ENCODE measurements at regions not wholly inside any gene's neighbourhood (a gene's known extent, or its start where the extent isn't known, plus 50 kb on each side); places are given as distances from the start of the nearest gene placed in this dataset.

- TF ChIP-seq CTCF (IDR thresholded peaks at IDR 0.05; ENCODE audit: control extremely low read depth in 1 of 3, insufficient read depth in 1 of 3, low read depth in 1 of 3, low read length in 3 of 3) (no peak), EGR1 (IDR thresholded peaks at IDR 0.05; ENCODE audit: borderline replicate concordance, low read depth, low read length) (no peak), CEBPB (IDR thresholded peaks at IDR 0.05; ENCODE audit: low read depth, low read length) (no peak), ZNF274 (IDR thresholded peaks at IDR 0.05; ENCODE audit: borderline replicate concordance, extremely low read depth, low read length) (no peak), NRF1 (IDR thresholded peaks at IDR 0.05; ENCODE audit: low read depth, low read length) (no peak), SP4 (IDR thresholded peaks at IDR 0.05; ENCODE audit: low read length) (no peak), SUZ12 (IDR thresholded peaks at IDR 0.05; ENCODE audit: low read length) (no peak), CHD2 (IDR thresholded peaks at IDR 0.05; ENCODE audit: low read length) (no peak)
Measured at GRCh38 chr1:232138044-232138443, 491.9 kb downstream of the SIPA1L2 start.

All from H1 (cell line).